HG02884 (cell line): ENCODE measurements at regions not wholly inside any gene's neighbourhood (a gene's known extent, or its start where the extent isn't known, plus 50 kb on each side); places are given as distances from the start of the nearest gene placed in this dataset.

Source experiments
- ATAC-seq: cut with Tn5 transposase; IDR thresholded peaks from one replicate; pipeline ENCODE4 v1.9.1; 2021; ENCODE audit warnings: mild to moderate bottlenecking, moderate library complexity; ENCODE audit not compliant: unreplicated experiment

GRCh38 chr7:41114131-41114530 lies 588.8 kb downstream of the INHBA start:
- ATAC-seq, result no peak

GRCh38 chr7:41113719-41114118 lies 589.2 kb downstream of the INHBA start:
- no peak for ATAC-seq

DNA sequence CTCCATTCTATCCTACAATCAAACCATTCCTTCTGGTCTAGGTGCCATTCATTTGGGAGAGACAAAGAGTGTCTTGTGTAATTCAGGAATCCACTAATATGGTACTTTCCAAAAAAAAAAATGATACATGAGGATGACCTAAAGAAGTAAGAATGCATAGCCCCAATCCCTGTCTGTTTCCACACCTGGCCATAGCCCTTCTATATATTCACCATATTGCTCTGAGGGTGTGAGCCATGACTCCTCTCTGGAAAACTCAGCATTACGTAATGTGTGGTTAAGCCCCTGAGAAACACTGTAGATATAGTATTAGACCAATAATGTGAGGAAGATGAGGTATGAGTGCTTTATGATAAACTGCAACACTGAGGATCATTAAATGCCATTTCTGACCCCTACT lies 592.7 kb downstream of the INHBA start:
- no peak for ATAC-seq

DNA sequence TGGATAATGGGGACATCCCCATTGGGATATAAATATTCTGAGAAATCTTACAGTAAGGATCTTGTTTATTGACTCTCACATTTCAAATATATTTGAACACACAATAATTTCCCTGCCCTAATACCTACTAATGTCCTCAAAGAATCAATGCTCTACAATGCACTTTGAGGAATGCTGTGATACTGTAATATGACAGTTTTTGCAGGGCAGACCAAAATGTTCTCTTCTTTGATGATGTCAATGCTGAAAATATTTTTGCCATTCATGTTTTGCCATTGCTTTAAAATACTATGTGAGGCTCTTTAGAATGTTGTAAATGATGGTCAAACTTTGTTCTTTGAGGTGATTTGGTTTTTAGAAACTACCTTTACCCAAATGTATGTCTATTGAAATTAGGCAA lies 594.1 kb downstream of the INHBA start:
- ATAC-seq, result no peak

GRCh38 chr7:41107938-41108448 lies 594.9 kb downstream of the INHBA start:
- ATAC-seq, result no peak

- ATAC-seq, result peak; percentile 37
Measured at GRCh38 chr7:41107330-41107937, 595.5 kb downstream of the INHBA start.

- no peak for ATAC-seq
Measured at GRCh38 chr7:41104631-41105030, 598.3 kb downstream of the INHBA start.

GRCh38 chr7:41103331-41103730 lies 599.6 kb downstream of the INHBA start:
- peak; percentile 79 for ATAC-seq

GRCh38 chr7:41098846-41099245 lies 604.0 kb downstream of the INHBA start:
- ATAC-seq, result no peak

GRCh38 chr7:41098402-41098801 lies 604.5 kb downstream of the INHBA start:
- ATAC-seq, result no peak

DNA sequence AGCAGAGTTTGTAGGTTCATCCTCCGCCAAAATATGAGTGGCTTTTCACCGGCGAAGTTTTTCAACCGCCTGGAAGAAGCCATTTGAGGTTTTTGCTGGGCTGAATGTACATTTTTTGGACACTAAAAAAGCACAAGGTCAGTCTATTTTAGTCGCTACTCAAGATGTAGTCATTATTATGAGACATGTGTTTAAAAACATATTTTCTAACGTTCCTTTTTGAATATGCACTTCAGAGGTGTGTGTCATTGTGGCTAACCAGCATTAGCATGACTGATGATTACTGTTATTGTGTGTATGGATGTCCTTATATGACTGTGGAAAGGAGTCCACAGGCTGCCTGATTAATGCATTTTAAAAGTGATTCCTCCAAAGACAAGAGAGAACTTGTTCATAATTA lies 605.4 kb downstream of the INHBA start:
- no peak for ATAC-seq

GRCh38 chr7:41096917-41097316 lies 606.0 kb downstream of the INHBA start:
- no peak for ATAC-seq

DNA sequence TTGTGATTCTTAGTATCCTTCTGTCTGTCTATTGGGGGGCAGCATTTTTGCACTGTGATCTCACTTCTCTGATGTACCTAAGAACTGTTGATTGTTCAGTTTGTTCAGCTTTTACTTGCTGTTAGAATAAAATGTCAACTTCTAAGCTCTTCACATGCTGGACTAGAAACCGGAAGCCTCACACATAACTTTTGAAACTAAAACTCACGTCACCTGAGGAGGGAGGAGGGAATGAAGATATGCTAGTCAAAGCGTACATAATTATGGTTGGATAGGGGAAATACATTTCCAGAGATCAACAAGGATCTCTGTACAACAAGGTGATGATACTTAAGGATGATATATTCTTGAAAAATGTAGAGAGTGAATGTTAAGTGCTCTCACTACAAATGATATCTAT lies 609.7 kb downstream of the INHBA start:
- ATAC-seq, result no peak

- ATAC-seq, result no peak
Measured at GRCh38 chr7:41085244-41085643, 617.6 kb downstream of the INHBA start.

DNA sequence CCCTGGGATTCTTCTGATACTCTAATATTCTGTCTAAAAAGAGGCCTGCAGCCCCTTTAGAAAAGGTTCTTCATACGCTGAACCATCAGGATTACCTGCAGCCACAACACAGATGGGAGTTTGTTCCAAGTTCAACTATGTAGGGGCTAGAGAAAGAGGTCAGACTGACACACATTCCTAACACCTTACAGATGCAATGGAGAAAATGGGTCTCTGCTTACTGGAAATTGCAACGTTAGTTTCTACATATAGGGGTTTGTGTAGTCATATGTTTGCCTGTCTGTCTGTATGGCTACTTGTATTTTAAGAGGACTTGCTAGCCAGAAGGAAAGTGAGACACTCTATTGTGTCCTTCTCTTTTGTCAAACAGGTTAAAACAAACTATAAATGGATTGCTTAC lies 618.5 kb downstream of the INHBA start:
- ATAC-seq, result no peak

DNA sequence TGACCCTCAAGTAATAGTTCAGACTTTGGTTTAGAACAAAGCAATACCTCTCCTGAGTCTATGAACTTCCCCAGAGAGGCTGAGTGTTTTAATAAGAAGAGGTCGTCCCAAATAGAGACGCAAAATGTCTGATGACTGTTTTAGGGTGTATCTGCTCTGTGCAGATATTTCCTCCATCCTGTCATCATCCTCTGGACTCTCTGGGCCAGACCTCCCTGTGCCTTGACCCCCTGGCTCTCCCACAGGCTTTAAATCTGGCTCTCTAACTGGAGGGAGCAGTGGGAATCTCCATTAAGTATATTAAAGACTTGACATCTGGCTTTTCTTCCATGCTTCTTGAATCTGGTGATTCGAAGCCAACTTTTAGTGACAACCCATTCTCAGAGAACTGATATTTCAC lies 633.3 kb downstream of the INHBA start:
- no peak for ATAC-seq

DNA sequence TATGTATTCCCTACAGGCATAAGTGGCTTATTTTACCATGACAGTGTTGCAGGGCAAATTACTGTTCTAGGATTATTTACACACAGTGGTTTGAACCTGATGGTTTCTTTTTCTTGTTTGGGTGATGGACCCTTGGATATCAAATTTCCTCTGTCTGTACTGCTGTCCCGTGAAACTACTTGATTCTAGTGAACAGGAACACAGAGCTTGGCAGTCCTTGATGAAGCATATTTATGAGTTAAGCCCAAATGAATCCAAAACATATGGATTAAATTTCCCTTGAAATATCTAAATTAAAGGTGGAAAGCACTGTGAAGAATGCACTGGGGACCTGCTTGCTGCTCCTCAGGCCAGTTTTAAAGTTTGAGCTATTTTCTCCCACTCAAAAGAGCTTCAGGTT lies 635.3 kb downstream of the INHBA start:
- ATAC-seq, result no peak

DNA sequence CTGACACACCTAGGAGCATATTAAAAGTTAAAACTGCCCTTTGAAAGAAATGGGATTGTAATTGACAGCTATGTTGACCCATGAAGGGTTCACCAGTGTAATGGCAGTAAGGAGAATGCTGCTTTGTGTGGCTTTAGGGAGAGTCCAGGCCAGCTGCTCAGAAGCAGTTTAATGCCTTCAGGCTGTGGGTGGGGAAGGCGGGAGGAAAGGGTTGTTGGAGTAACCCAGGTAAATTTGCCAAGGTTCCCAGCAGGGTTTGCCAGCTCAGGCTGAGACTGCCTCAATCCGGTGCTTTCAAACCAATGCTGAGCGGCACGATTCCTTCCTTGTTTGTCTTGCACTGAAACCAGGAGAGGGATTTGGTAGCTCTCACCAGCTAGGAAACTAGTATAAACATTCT lies 637.2 kb downstream of the INHBA start:
- ATAC-seq, result no peak

DNA sequence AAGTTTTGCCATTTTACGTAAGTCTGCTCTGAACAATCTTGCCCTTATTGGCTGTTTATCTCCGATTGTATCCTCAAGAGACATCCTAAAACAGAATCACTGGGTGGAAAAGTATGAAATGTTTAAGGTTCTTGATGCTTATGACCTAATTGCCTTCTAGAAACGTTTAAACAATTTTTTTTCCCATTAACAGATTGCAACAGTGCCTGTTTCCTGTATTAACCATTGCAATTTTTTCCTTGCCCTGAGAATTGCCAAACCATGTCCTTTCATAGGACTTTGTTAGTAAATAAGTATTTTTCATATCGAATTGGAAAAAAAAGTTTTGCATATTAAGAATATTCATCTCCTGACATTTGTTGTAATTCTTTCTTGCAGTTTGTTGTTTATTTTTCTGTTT lies 639.8 kb downstream of the INHBA start:
- ATAC-seq, result no peak

- ATAC-seq, result no peak
Measured at GRCh38 chr7:41060796-41061195, 642.1 kb downstream of the INHBA start.

DNA sequence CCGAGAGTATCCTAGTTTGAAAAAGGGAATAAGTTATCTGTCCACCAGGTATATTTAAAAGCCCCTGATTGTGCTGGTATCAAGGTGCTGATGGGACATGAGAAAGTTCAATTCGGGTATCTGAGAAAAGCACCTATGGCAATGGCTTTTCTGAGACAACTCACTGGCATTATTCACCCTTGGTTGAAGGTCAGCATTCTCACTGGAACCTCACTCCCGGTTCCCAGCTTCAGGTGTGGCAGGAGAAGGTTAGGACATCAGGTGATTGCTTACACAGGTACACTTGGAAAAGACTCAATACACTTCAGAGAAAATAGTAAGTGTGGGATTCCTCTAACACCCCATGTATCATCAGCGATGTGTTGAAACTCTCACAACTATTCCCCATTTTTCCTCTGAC lies 643.1 kb downstream of the INHBA start:
- no peak for ATAC-seq

GRCh38 chr7:41058986-41059741 lies 643.7 kb downstream of the INHBA start:
- no peak for ATAC-seq
